ENCODE measurements at regions not wholly inside any gene's neighbourhood (a gene's known extent, or its start where the extent isn't known, plus 50 kb on each side); places are given as distances from the start of the nearest gene placed in this dataset.

DNA sequence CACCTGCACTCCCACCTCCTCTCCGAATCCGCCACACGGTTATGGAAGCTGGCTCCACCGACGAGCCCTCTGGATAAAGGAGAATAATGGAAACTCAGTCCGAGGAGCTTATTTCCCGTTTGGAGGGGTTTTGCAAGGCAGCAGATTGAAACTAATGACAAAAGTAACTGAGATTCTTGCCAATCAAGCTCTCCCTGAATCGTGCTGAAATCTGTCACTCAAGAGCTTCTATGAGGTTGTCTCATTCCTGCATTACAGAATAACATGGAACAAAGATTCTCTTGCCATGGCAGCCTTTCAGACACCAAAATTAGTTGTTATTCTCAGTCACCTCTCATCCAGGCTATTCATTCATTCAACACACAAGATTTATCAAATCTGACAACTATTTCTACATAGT, 405.9 kb downstream of the SOX9 start (continued):
- no peak for TF ChIP-seq TCF4 (CRISPR knock-in tag; IDR thresholded peaks at IDR 0.05; ENCODE audit: borderline replicate concordance)
- TF ChIP-seq, protein P1, sequence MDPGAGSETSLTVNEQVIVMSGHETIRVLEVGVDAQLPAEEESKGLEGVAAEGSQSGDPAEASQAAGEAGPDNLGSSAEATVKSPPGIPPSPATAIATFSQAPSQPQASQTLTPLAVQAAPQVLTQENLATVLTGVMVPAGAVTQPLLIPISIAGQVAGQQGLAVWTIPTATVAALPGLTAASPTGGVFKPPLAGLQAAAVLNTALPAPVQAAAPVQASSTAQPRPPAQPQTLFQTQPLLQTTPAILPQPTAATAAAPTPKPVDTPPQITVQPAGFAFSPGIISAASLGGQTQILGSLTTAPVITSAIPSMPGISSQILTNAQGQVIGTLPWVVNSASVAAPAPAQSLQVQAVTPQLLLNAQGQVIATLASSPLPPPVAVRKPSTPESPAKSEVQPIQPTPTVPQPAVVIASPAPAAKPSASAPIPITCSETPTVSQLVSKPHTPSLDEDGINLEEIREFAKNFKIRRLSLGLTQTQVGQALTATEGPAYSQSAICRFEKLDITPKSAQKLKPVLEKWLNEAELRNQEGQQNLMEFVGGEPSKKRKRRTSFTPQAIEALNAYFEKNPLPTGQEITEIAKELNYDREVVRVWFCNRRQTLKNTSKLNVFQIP (CRISPR knock-in tag; IDR thresholded peaks at IDR 0.05; ENCODE audit: borderline replicate concordance, low read depth): no peak
- no peak for TF ChIP-seq ZNF565 (CRISPR knock-in tag; conservative IDR thresholded peaks at IDR 0.05; ENCODE audit: low read depth)
- TF ChIP-seq, protein P2, sequence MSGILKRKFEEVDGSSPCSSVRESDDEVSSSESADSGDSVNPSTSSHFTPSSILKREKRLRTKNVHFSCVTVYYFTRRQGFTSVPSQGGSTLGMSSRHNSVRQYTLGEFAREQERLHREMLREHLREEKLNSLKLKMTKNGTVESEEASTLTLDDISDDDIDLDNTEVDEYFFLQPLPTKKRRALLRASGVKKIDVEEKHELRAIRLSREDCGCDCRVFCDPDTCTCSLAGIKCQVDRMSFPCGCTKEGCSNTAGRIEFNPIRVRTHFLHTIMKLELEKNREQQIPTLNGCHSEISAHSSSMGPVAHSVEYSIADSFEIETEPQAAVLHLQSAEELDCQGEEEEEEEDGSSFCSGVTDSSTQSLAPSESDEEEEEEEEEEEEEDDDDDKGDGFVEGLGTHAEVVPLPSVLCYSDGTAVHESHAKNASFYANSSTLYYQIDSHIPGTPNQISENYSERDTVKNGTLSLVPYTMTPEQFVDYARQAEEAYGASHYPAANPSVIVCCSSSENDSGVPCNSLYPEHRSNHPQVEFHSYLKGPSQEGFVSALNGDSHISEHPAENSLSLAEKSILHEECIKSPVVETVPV (CRISPR knock-in tag; IDR thresholded peaks at IDR 0.05): no peak

DNA sequence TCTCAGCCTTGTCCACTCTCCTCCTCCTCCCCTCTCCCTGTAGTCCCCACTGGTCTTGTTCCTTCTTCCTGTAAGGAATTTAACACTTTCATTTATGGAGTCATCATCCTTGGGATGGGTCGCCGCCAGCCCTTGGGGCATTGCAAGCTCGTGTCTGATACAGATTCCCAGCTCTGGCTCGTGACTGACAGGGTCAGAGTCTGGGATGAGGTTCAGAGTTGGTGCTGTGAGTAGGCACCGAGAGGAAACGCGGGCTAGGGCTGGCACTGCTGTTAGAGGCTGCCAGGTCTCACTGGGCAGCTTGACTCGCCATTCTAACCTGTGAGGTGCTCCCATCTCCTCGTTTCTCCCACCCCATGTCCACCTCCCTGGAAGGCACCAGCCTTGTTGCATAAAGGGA, 407.0 kb downstream of the SOX9 start:
- no peak for ATAC-seq
- no peak for TF ChIP-seq ZNF70 (CRISPR knock-in tag; IDR thresholded peaks at IDR 0.05)
- TF ChIP-seq RARB (CRISPR knock-in tag; IDR thresholded peaks at IDR 0.05): no peak
- TF ChIP-seq BACH2 (CRISPR knock-in tag; IDR thresholded peaks at IDR 0.05; ENCODE audit: borderline replicate concordance): no peak
- no peak for TF ChIP-seq TCF4 (CRISPR knock-in tag; IDR thresholded peaks at IDR 0.05; ENCODE audit: borderline replicate concordance)
- TF ChIP-seq ZFP30 (CRISPR knock-in tag; IDR thresholded peaks at IDR 0.05): no peak
- no peak for TF ChIP-seq ESRRG (CRISPR knock-in tag; IDR thresholded peaks at IDR 0.05)
- TF ChIP-seq TOX (CRISPR knock-in tag; IDR thresholded peaks at IDR 0.05; ENCODE audit: borderline replicate concordance): no peak
- TF ChIP-seq, protein P3, sequence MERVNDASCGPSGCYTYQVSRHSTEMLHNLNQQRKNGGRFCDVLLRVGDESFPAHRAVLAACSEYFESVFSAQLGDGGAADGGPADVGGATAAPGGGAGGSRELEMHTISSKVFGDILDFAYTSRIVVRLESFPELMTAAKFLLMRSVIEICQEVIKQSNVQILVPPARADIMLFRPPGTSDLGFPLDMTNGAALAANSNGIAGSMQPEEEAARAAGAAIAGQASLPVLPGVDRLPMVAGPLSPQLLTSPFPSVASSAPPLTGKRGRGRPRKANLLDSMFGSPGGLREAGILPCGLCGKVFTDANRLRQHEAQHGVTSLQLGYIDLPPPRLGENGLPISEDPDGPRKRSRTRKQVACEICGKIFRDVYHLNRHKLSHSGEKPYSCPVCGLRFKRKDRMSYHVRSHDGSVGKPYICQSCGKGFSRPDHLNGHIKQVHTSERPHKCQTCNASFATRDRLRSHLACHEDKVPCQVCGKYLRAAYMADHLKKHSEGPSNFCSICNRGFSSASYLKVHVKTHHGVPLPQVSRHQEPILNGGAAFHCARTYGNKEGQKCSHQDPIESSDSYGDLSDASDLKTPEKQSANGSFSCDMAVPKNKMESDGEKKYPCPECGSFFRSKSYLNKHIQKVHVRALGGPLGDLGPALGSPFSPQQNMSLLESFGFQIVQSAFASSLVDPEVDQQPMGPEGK (CRISPR knock-in tag; IDR thresholded peaks at IDR 0.05; ENCODE audit: borderline replicate concordance): no peak
- TF ChIP-seq, protein P2 (CRISPR knock-in tag; IDR thresholded peaks at IDR 0.05): no peak
- TF ChIP-seq PPARA (CRISPR knock-in tag; IDR thresholded peaks at IDR 0.05; ENCODE audit: borderline replicate concordance): no peak
- no peak for TF ChIP-seq ARNTL (CRISPR knock-in tag; IDR thresholded peaks at IDR 0.05; ENCODE audit: borderline replicate concordance, low read depth)
- TF ChIP-seq, protein P4, sequence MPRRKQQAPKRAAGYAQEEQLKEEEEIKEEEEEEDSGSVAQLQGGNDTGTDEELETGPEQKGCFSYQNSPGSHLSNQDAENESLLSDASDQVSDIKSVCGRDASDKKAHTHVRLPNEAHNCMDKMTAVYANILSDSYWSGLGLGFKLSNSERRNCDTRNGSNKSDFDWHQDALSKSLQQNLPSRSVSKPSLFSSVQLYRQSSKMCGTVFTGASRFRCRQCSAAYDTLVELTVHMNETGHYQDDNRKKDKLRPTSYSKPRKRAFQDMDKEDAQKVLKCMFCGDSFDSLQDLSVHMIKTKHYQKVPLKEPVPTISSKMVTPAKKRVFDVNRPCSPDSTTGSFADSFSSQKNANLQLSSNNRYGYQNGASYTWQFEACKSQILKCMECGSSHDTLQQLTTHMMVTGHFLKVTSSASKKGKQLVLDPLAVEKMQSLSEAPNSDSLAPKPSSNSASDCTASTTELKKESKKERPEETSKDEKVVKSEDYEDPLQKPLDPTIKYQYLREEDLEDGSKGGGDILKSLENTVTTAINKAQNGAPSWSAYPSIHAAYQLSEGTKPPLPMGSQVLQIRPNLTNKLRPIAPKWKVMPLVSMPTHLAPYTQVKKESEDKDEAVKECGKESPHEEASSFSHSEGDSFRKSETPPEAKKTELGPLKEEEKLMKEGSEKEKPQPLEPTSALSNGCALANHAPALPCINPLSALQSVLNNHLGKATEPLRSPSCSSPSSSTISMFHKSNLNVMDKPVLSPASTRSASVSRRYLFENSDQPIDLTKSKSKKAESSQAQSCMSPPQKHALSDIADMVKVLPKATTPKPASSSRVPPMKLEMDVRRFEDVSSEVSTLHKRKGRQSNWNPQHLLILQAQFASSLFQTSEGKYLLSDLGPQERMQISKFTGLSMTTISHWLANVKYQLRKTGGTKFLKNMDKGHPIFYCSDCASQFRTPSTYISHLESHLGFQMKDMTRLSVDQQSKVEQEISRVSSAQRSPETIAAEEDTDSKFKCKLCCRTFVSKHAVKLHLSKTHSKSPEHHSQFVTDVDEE (CRISPR knock-in tag; IDR thresholded peaks at IDR 0.05): no peak
- no peak for TF ChIP-seq ZC3H10 (CRISPR knock-in tag; IDR thresholded peaks at IDR 0.05)
- TF ChIP-seq ZNF565 (CRISPR knock-in tag; conservative IDR thresholded peaks at IDR 0.05; ENCODE audit: low read depth): no peak
- TF ChIP-seq, protein P5, sequence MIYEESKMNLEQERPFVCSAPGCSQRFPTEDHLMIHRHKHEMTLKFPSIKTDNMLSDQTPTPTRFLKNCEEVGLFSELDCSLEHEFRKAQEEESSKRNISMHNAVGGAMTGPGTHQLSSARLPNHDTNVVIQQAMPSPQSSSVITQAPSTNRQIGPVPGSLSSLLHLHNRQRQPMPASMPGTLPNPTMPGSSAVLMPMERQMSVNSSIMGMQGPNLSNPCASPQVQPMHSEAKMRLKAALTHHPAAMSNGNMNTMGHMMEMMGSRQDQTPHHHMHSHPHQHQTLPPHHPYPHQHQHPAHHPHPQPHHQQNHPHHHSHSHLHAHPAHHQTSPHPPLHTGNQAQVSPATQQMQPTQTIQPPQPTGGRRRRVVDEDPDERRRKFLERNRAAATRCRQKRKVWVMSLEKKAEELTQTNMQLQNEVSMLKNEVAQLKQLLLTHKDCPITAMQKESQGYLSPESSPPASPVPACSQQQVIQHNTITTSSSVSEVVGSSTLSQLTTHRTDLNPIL (CRISPR knock-in tag; IDR thresholded peaks at IDR 0.05; ENCODE audit: low read depth): no peak
- TF ChIP-seq ZNF8 (CRISPR knock-in tag; IDR thresholded peaks at IDR 0.05): no peak
- no peak for TF ChIP-seq ZFP3 (CRISPR knock-in tag; IDR thresholded peaks at IDR 0.05)
- no peak for TF ChIP-seq GLIS3 (CRISPR knock-in tag; IDR thresholded peaks at IDR 0.05)
- TF ChIP-seq CSDC2 (CRISPR knock-in tag; IDR thresholded peaks at IDR 0.05): no peak

DNA sequence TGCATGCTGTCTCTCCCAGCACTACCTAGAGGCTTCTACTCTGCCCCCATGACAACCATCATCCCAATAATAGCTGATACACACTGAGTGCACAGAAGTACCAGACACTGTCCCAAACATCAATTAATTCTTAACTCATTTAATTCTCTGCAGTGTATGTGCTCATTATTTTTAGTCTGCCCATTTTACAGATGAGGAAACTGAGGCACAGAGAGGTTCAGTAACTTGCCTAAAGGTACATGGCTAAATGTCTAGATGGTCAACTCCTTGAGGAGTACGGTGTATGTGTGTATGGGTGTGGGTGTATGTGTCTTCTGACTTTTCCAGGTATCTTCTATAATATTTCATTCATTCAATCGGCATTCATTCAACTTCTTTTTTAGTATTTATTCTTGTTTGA, 407.9 kb downstream of the SOX9 start:
- ATAC-seq: no peak
- TF ChIP-seq ISL1 (CRISPR knock-in tag; IDR thresholded peaks at IDR 0.05) (no peak), GLIS3 (CRISPR knock-in tag; IDR thresholded peaks at IDR 0.05) (no peak), ZNF565 (CRISPR knock-in tag; conservative IDR thresholded peaks at IDR 0.05; ENCODE audit: low read depth) (no peak), ZFP3 (CRISPR knock-in tag; IDR thresholded peaks at IDR 0.05) (no peak), PPARA (CRISPR knock-in tag; IDR thresholded peaks at IDR 0.05; ENCODE audit: borderline replicate concordance) (no peak), ESRRG (CRISPR knock-in tag; IDR thresholded peaks at IDR 0.05) (no peak), ARNTL (CRISPR knock-in tag; IDR thresholded peaks at IDR 0.05; ENCODE audit: borderline replicate concordance, low read depth) (no peak), ZC3H10 (CRISPR knock-in tag; IDR thresholded peaks at IDR 0.05) (no peak)
- TF ChIP-seq, protein P1 (CRISPR knock-in tag; IDR thresholded peaks at IDR 0.05; ENCODE audit: borderline replicate concordance, low read depth): no peak
- TF ChIP-seq, protein P3 (CRISPR knock-in tag; IDR thresholded peaks at IDR 0.05; ENCODE audit: borderline replicate concordance): no peak
- TF ChIP-seq, protein P5 (CRISPR knock-in tag; IDR thresholded peaks at IDR 0.05; ENCODE audit: low read depth): no peak
